HEK293T (cell line): ENCODE measurements at regions not wholly inside any gene's neighbourhood (a gene's known extent, or its start where the extent isn't known, plus 50 kb on each side); places are given as distances from the start of the nearest gene placed in this dataset.

Experiments used
- ARNT ChIP-seq: fragments of 450-650 bp; IDR thresholded peaks from 2 replicates; pipeline ENCODE4 v1.6.1; 2017; ENCODE audit warnings: mild to moderate bottlenecking
- BHLHE40 ChIP-seq: fragments of 450-650 bp; IDR thresholded peaks from 2 replicates; pipeline ENCODE4 v1.6.1; 2016; ENCODE audit warnings: mild to moderate bottlenecking, moderate library complexity, borderline replicate concordance
- ELF4 ChIP-seq: fragments of 450-650 bp; IDR thresholded peaks from 2 replicates; pipeline ENCODE4 v1.6.1; 2017; ENCODE audit warnings: antibody characterized with exemption
- FOXK2 ChIP-seq: fragments of 450-650 bp; IDR thresholded peaks from 2 replicates; pipeline ENCODE4 v1.6.1; 2016; ENCODE audit warnings: mild to moderate bottlenecking
- FOXM1 ChIP-seq: fragments of 450-650 bp; IDR thresholded peaks from 2 replicates; pipeline ENCODE4 v1.6.1; 2017; ENCODE audit warnings: mild to moderate bottlenecking, borderline replicate concordance
- NFRKB ChIP-seq: fragments of 450-650 bp; IDR thresholded peaks from 2 replicates; pipeline ENCODE4 v1.6.1; 2016; ENCODE audit warnings: mild to moderate bottlenecking, moderate library complexity
- PKNOX1 ChIP-seq: fragments of 450-650 bp; IDR thresholded peaks from 2 replicates; pipeline ENCODE4 v1.6.1; 2016
- SP1 ChIP-seq: fragments of 450-650 bp; IDR thresholded peaks from 2 replicates; pipeline ENCODE4 v1.6.1; 2017
- TARDBP ChIP-seq: fragments of 450-650 bp; IDR thresholded peaks from 2 replicates; pipeline ENCODE4 v1.6.1; 2016
- ZNF384 ChIP-seq: fragments of 450-650 bp; IDR thresholded peaks from 2 replicates; pipeline ENCODE4 v1.6.1; 2016

- no peak for TF ChIP-seq TARDBP
- TF ChIP-seq SP1 = no peak
- no peak for TF ChIP-seq BHLHE40
- no peak for TF ChIP-seq FOXK2
- TF ChIP-seq FOXM1 = no peak
- TF ChIP-seq NFRKB = no peak
- no peak for TF ChIP-seq ZNF384
- no peak for TF ChIP-seq PKNOX1
- TF ChIP-seq ARNT = no peak
- no peak for TF ChIP-seq ELF4
Measured at GRCh38 chr12:77401770-77402081, 336.4 kb upstream of the E2F7 start.
